ENCODE measurements at regions not wholly inside any gene's neighbourhood (a gene's known extent, or its start where the extent isn't known, plus 50 kb on each side); places are given as distances from the start of the nearest gene placed in this dataset.
"Not testable (repeated sequence)": the region's sequence is repeated elsewhere in the genome, so short reads cannot be mapped to it uniquely, and the experiment has no call there.

- Histone ChIP-seq H3K4me3 (ENCODE audit: low read depth, low read length) (no peak overlapping the region), H3K36me3 (ENCODE audit: control insufficient read depth, insufficient read depth, low read length) (no peaks in the 10 kb centered on the region), H3K27me3 (ENCODE audit: control insufficient read depth, insufficient read depth, low read length) (no peaks in the 10 kb centered on the region)
- FAIRE-seq: no peak
- peak; percentile 57 for DNase-seq (ENCODE audit: low read depth)
- no peak for TF ChIP-seq CTCF (IDR thresholded peaks at IDR 0.05; ENCODE audit: insufficient read depth, low read length, severe bottlenecking)
Observed at GRCh38 chr5:37954561-37954960, 114.7 kb upstream of the GDNF start.

- H3K36me3 ChIP-seq (ENCODE audit: control insufficient read depth, insufficient read depth, low read length): no peaks in the 10 kb centered on the region
- no peak for TF ChIP-seq CTCF (IDR thresholded peaks at IDR 0.05; ENCODE audit: insufficient read depth, low read length, severe bottlenecking)
- FAIRE-seq: no peak
- H3K4me3 ChIP-seq (ENCODE audit: low read depth, low read length): no peak overlapping the region
- DNase-seq (ENCODE audit: low read depth): no peak
- no peaks in the 10 kb centered on the region for H3K27me3 ChIP-seq (ENCODE audit: control insufficient read depth, insufficient read depth, low read length)
Observed at GRCh38 chr5:37951946-37952721, 112.3 kb upstream of the GDNF start.

- Histone ChIP-seq H3K27me3 (ENCODE audit: control insufficient read depth, insufficient read depth, low read length) (no peaks in the 10 kb centered on the region), H3K36me3 (ENCODE audit: control insufficient read depth, insufficient read depth, low read length) (no peaks in the 10 kb centered on the region), H3K4me3 (ENCODE audit: low read depth, low read length) (no peak overlapping the region)
- FAIRE-seq: no peak
- TF ChIP-seq CTCF (IDR thresholded peaks at IDR 0.05; ENCODE audit: insufficient read depth, low read length, severe bottlenecking): no peak
- no peak for DNase-seq (ENCODE audit: low read depth)
Observed at GRCh38 chr5:37950436-37950835, 110.6 kb upstream of the GDNF start.

GRCh38 chr5:37945446-37945845 is 105.6 kb upstream of the GDNF start:
- TF ChIP-seq CTCF (IDR thresholded peaks at IDR 0.05; ENCODE audit: insufficient read depth, low read length, severe bottlenecking): no peak
- DNase-seq (ENCODE audit: low read depth) (no peak), FAIRE-seq (no peak)
- Histone ChIP-seq H3K27me3 (ENCODE audit: control insufficient read depth, insufficient read depth, low read length) (peaks cover 4% of the 10 kb centered on the region), H3K36me3 (ENCODE audit: control insufficient read depth, insufficient read depth, low read length) (no peaks in the 10 kb centered on the region), H3K4me3 (ENCODE audit: low read depth, low read length) (no peak overlapping the region)

- H3K4me3 ChIP-seq (ENCODE audit: low read depth, low read length); FAIRE-seq; H3K27me3 ChIP-seq (ENCODE audit: control insufficient read depth, insufficient read depth, low read length); DNase-seq (ENCODE audit: low read depth); H3K36me3 ChIP-seq (ENCODE audit: control insufficient read depth, insufficient read depth, low read length): not testable (repeated sequence)
Observed at GRCh38 chr5:37943136-37943535, 103.3 kb upstream of the GDNF start.

GRCh38 chr5:37940931-37941623 is 101.2 kb upstream of the GDNF start:
- FAIRE-seq (no peak), DNase-seq (ENCODE audit: low read depth) (peak; percentile 90)
- no peak overlapping the region for H3K4me3 ChIP-seq (ENCODE audit: low read depth, low read length)
- H3K36me3 ChIP-seq (ENCODE audit: control insufficient read depth, insufficient read depth, low read length): no peaks in the 10 kb centered on the region
- peaks cover 5% of the 10 kb centered on the region for H3K27me3 ChIP-seq (ENCODE audit: control insufficient read depth, insufficient read depth, low read length)
- no peak for TF ChIP-seq CTCF (IDR thresholded peaks at IDR 0.05; ENCODE audit: insufficient read depth, low read length, severe bottlenecking)

All from bronchial epithelial cell (primary cell).